ENCODE measurements at regions not wholly inside any gene's neighbourhood (a gene's known extent, or its start where the extent isn't known, plus 50 kb on each side); places are given as distances from the start of the nearest gene placed in this dataset.

DNA sequence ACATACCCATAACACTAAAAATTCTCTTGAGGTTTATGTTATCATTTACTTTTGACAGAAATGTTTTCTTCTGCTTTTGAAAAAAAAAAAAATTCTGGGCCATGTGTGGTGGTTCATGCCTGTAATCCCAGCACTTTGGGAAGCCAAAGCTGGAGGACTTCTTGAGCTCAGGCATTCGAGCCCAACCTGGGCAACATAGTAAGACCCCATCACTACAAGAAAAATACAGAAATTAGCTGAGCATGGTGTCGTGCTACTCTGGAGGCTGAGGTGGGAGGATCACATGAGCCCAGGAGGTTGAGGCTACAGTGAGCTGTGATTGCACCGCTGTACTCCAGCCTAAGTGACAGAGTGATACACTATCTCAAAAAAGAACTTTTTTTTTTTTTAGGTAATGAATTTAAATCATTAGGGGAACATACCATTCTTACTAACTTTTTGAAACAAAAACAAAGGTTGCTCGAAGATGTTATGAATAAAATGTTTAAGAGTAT lies 148.8 kb upstream of the DMRT1 start:
- TF ChIP-seq CTCF (IDR thresholded peaks at IDR 0.05 in 4 of 5, conservative IDR thresholded peaks at IDR 0.05 in 1 of 5) (no peak), POLR2A (IDR thresholded peaks at IDR 0.05) (no peak)
